Neural crest cell (in vitro differentiated cells): ENCODE measurements at regions not wholly inside any gene's neighbourhood (a gene's known extent, or its start where the extent isn't known, plus 50 kb on each side); places are given as distances from the start of the nearest gene placed in this dataset.

Source experiments
- DNase-seq: peaks from one replicate; pipeline ENCODE4 v3.0.0; 2021; ENCODE audit warnings: low read depth, mixed read lengths, low spot score
- H3K27ac Mint-ChIP-seq: one replicate; pipeline ENCODE4 v1.8.0; 2021; ENCODE audit warnings: mild to moderate bottlenecking, mixed read lengths; ENCODE audit not compliant: unreplicated experiment
- H3K27me3 Mint-ChIP-seq: 2 replicates; pipeline ENCODE4 v1.8.0; 2021; ENCODE audit warnings: low read depth, mild to moderate bottlenecking, mixed read lengths
- H3K36me3 Mint-ChIP-seq: 2 replicates; pipeline ENCODE4 v1.8.0; 2021; ENCODE audit warnings: low read depth, mild to moderate bottlenecking, mixed read lengths
- H3K4me1 Mint-ChIP-seq: 2 replicates; pipeline ENCODE4 v1.8.0; 2021; ENCODE audit warnings: mixed read lengths
- H3K4me3 Mint-ChIP-seq: one replicate; pipeline ENCODE4 v1.8.0; 2021; ENCODE audit warnings: mild to moderate bottlenecking, mixed read lengths
- H3K9me3 Mint-ChIP-seq: 2 replicates; pipeline ENCODE4 v1.8.0; 2021; ENCODE audit warnings: mixed read lengths
- TF ChIP-seq, protein P1 (sequence below): fragments of 200-600 bp; sonication (generic); conservative IDR thresholded peaks from 2 replicates; pipeline ENCODE4 v1.5.0; 2021; ENCODE audit warnings: antibody characterized with exemption, mild to moderate bottlenecking

DNA sequence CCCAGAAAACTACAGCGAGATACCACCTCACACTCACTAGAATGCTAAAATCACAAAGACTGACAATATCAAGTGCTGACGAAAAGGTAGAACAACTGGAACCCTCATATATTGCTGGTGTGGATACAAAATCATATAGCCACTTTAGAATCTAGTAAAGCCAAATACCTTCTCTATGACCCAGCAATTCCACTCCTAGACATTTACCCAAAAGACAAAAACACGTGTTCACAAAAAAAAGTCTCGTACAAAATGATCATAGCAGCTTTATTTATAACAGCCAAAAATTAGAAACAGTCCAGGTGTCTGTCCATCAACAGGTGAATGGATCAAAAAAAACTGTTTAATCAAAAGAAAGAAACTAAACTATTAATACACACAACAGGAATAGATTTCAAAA, 126.6 kb downstream of the ZFP36L2 start:
- Mint-ChIP-seq H3K27ac (no peak overlapping the region), H3K4me1 (peaks cover 64% of the 10 kb centered on the region), H3K27me3 (no peaks in the 10 kb centered on the region)

GRCh38 chr2:43098539-43098938, 127.9 kb downstream of the ZFP36L2 start:
- Mint-ChIP-seq H3K9me3 (no peaks in the 10 kb centered on the region), H3K27ac (no peak overlapping the region), H3K27me3 (no peaks in the 10 kb centered on the region), H3K36me3 (peaks cover 2% of the 10 kb centered on the region), H3K4me1 (peaks cover 55% of the 10 kb centered on the region), H3K4me3 (no peak overlapping the region)
- TF ChIP-seq, protein P1, sequence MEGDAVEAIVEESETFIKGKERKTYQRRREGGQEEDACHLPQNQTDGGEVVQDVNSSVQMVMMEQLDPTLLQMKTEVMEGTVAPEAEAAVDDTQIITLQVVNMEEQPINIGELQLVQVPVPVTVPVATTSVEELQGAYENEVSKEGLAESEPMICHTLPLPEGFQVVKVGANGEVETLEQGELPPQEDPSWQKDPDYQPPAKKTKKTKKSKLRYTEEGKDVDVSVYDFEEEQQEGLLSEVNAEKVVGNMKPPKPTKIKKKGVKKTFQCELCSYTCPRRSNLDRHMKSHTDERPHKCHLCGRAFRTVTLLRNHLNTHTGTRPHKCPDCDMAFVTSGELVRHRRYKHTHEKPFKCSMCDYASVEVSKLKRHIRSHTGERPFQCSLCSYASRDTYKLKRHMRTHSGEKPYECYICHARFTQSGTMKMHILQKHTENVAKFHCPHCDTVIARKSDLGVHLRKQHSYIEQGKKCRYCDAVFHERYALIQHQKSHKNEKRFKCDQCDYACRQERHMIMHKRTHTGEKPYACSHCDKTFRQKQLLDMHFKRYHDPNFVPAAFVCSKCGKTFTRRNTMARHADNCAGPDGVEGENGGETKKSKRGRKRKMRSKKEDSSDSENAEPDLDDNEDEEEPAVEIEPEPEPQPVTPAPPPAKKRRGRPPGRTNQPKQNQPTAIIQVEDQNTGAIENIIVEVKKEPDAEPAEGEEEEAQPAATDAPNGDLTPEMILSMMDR = no peak
- no peak for DNase-seq

More for the DNA sequence above, 126.6 kb downstream of the ZFP36L2 start:
- TF ChIP-seq, protein P1 = no peak
- H3K9me3 Mint-ChIP-seq = peaks cover 3% of the 10 kb centered on the region
- H3K36me3 Mint-ChIP-seq = peaks cover 5% of the 10 kb centered on the region
- DNase-seq = no peak
- peak overlapping the region; percentile 4 for H3K4me3 Mint-ChIP-seq

GRCh38 chr2:43097644-43098408, 128.6 kb downstream of the ZFP36L2 start:
- Mint-ChIP-seq H3K9me3 (no peaks in the 10 kb centered on the region), H3K27ac (peak overlapping the region; percentile 94), H3K27me3 (no peaks in the 10 kb centered on the region), H3K4me3 (no peak overlapping the region), H3K4me1 (peaks cover 48% of the 10 kb centered on the region), H3K36me3 (peaks cover 2% of the 10 kb centered on the region)
- TF ChIP-seq, protein P1 = no peak
- no peak for DNase-seq

DNA sequence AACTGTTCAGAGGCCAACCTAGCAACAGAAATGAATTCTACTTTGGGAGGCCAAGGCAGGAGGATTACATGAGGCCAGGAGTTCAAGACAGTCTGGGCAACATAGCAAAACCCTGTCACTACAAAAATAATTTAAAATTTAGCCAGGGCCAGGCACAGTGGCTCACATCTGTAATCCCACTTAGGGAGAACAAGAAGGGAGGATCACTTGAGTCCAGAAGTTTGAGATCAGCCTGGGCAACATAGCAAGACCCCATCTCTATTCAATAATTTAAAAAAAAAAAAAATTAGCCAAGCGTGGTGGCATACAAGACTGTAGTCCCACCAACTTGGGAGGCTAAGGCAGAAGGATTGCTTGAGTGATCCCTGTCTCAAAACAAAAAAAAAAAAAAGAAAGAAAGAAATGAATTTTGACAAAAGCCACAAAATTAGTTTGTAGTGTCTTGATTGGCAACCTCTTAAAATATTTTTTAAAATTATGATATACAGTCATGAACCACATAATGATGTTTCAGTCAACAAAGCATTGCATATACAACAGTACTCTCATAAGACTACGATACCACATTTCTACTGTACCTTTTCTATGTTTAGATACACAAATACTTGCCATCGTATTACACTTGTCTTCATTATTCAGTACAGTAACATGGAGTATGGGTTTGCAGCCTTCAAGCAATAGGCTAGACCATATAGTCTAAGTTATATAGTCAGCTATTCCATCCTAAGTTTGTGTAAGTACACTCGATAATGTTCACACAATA, 130.7 kb downstream of the ZFP36L2 start:
- H3K36me3 Mint-ChIP-seq = peaks cover 8% of the 10 kb centered on the region
- H3K9me3 Mint-ChIP-seq = no peaks in the 10 kb centered on the region
- peaks cover 45% of the 10 kb centered on the region for H3K4me1 Mint-ChIP-seq
- no peaks in the 10 kb centered on the region for H3K27me3 Mint-ChIP-seq
- H3K27ac Mint-ChIP-seq = no peak overlapping the region
- TF ChIP-seq, protein P1 = no peak
- H3K4me3 Mint-ChIP-seq = no peak overlapping the region
- no peak for DNase-seq

GRCh38 chr2:43092520-43093179, 133.8 kb downstream of the ZFP36L2 start:
- no peak for DNase-seq
- H3K36me3 Mint-ChIP-seq = peaks cover 16% of the 10 kb centered on the region
- peaks cover 31% of the 10 kb centered on the region for H3K4me1 Mint-ChIP-seq
- TF ChIP-seq, protein P1 = no peak
- no peaks in the 10 kb centered on the region for H3K27me3 Mint-ChIP-seq
- H3K4me3 Mint-ChIP-seq = no peak overlapping the region
- peak overlapping the region; percentile 77 for H3K27ac Mint-ChIP-seq
- peaks cover 5% of the 10 kb centered on the region for H3K9me3 Mint-ChIP-seq
